SK-N-SH treated with all-trans-retinoic acid at 6 μM for 48 hours (cell line): ENCODE measurements at regions not wholly inside any gene's neighbourhood (a gene's known extent, or its start where the extent isn't known, plus 50 kb on each side); places are given as distances from the start of the nearest gene placed in this dataset.

ENCODE experiments used
- CSDC2 ChIP-seq: fragments of 250-450 bp; sonication (Bioruptor Pico); IDR thresholded peaks from 2 replicates; pipeline ENCODE4 v1.5.0; 2020; ENCODE audit warnings: mild to moderate bottlenecking, moderate library complexity
- TF ChIP-seq, protein P1 (sequence below): fragments of 250-450 bp; sonication (Bioruptor Pico); IDR thresholded peaks from 2 replicates; pipeline ENCODE4 v1.5.1; 2021; ENCODE audit warnings: mild to moderate bottlenecking, moderate library complexity

DNA sequence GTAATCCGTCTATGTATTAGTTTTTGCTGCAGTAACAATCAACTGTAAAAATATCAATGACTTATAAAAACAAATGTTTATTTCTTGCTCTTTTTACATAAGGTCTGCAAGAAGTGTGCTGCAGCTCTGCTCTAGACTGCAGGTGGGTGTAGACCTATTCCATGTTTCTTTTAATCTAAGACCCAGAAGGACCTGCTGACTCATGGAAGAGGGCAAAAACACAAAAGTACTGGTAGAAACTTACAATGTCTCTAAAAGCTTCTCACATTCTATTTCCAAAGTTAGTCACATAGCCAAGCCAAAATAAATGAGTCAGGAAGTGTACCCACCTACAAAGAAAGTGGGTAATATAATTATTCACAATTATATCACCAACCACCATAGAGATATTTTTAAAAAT lies 435.9 kb upstream of the FAT3 start:
- no peak for TF ChIP-seq CSDC2 (CRISPR knock-in tag)
- TF ChIP-seq, protein P1, sequence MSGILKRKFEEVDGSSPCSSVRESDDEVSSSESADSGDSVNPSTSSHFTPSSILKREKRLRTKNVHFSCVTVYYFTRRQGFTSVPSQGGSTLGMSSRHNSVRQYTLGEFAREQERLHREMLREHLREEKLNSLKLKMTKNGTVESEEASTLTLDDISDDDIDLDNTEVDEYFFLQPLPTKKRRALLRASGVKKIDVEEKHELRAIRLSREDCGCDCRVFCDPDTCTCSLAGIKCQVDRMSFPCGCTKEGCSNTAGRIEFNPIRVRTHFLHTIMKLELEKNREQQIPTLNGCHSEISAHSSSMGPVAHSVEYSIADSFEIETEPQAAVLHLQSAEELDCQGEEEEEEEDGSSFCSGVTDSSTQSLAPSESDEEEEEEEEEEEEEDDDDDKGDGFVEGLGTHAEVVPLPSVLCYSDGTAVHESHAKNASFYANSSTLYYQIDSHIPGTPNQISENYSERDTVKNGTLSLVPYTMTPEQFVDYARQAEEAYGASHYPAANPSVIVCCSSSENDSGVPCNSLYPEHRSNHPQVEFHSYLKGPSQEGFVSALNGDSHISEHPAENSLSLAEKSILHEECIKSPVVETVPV (CRISPR knock-in tag), result no peak
